Heart left ventricle (tissue), 13 donors: ENCODE measurements at regions not wholly inside any gene's neighbourhood (a gene's known extent, or its start where the extent isn't known, plus 50 kb on each side); places are given as distances from the start of the nearest gene placed in this dataset.

ENCODE experiments used
- CTCF ChIP-seq, 12 donors: fragments of 200-600 bp; sonication (generic) in 4 of 12; IDR thresholded peaks; one replicate each; pipeline versions ENCODE4 v1.5.0 to v1.8.0; 2018 to 2022; ENCODE audit warnings: antibody characterized with exemption in 12 of 12, mild to moderate bottlenecking in 5 of 12
- POLR2A ChIP-seq, 2 donors: fragments of 450-650 bp; IDR thresholded peaks; one replicate each; pipeline ENCODE4 v1.6.1; 2017; ENCODE audit warnings: antibody characterized with exemption in 2 of 2, mild to moderate bottlenecking in 2 of 2, moderate library complexity in 2 of 2
- donor health status: ischemic (EF 13 %, LVEDD 7.1; RV severe dilation, severe dysfunction).
- donor health status: DM: no; HTN: yes; CAD: no.
- donor health status: DM: no; HTN: no; CAD: no.
- donor health status: ischemic (EF 25% LVEDD 6.9; RV normal size, moderate dysfunction).
- donor health status: ischemic (EF 25% LVEDD 5.7; RV mildly dilated, moderate dysfunction).
- donor health status: ischemic (EF 35%, LVEDD 5.7; RV mildly dilated, moderate dysfunction).
- donor health status: nonischemic (EF 11% LVEDD 7.7; RV severe dilation, severe dysfunction).
- donor health status: DM: yes; HTN: yes; CAD: no.
- donor health status: PGD.
- donor health status: ischemic (EF 29% LVEDD 5.4; RV normal size, mild dysfunction).
- donor health status: nonischemic (EF 23%, LVEDD 6.1; RV moderate dilation, normal function).

GRCh38 chr11:29119116-29119515 is 897.7 kb downstream of the KCNA4 start:
- TF ChIP-seq CTCF (IDR thresholded peaks at IDR 0.05) (no peak), POLR2A (IDR thresholded peaks at IDR 0.05) (no peak)
